ENCODE measurements at regions not wholly inside any gene's neighbourhood (a gene's known extent, or its start where the extent isn't known, plus 50 kb on each side); places are given as distances from the start of the nearest gene placed in this dataset.

- peak in 1 of 6 experiments; percentile 17 for TF ChIP-seq CTCF (IDR thresholded peaks at IDR 0.05)
- no peak for TF ChIP-seq POLR2A (IDR thresholded peaks at IDR 0.05)
Observed at GRCh38 chr2:74762789-74763188, 71.1 kb upstream of the HK2 start.
